ENCODE measurements at regions not wholly inside any gene's neighbourhood (a gene's known extent, or its start where the extent isn't known, plus 50 kb on each side); places are given as distances from the start of the nearest gene placed in this dataset.
"Not testable (repeated sequence)": the region's sequence is repeated elsewhere in the genome, so short reads cannot be mapped to it uniquely, and the experiment has no call there.

DNA sequence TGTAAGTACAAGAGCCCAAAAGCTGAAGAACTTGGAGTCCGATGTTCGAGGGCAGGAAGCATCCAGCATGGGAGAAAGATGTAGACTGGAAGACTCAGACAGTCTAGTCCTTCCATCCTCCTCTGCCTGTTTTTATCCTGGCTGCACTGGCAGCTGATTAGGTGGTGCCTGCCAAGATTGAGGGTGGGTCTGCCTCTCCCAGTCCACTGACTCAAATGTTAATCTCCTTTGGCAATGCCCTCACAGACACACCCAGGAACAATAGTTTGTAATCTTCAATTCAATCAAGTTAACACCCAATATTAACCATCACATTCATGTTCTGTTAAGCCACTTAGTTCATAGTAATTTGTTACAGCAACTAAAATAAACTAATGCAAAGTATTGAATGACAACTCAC, 904.4 kb upstream of the HS3ST1 start:
- not testable (repeated sequence) for DNase-seq (ENCODE audit: low read depth)

DNA sequence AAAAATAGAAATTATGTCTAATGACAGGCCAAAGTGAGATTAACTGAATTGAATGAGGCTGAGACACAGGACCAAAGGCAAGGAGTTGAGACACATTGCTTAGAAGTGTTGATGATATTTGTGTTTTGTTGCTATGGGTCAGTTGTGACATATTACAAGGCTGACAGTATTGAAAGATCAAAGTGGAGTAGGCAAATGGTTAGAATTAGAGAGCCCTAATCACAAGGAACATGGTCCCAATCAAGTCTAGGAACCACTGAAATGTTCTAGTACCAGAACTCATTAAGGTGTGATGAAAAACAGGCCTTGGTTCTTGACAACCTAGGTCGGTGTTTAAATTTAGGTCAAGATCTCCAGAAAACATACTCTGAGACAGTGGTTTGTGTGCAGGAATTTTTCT, 896.3 kb upstream of the HS3ST1 start:
- DNase-seq (ENCODE audit: low read depth), result no peak

DNA sequence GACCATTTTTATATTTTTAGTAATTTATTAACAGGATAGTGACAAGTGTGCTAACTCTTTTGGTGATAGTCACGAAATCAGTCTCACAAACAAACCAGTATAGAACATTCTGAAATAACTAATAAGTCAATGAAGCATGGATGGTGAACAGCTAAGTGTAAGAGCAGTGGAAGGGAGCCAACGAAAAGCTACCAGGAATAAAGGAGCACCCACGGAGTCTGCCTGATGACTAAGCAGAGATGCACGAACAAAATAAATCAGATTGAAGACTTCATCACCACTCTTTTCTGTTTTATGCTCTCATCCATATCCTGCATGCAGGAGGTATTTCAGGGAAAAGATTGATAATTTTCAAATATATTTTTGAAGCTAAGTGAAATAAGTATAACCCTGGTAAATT, 891.1 kb upstream of the HS3ST1 start:
- no peak for DNase-seq (ENCODE audit: low read depth)

DNA sequence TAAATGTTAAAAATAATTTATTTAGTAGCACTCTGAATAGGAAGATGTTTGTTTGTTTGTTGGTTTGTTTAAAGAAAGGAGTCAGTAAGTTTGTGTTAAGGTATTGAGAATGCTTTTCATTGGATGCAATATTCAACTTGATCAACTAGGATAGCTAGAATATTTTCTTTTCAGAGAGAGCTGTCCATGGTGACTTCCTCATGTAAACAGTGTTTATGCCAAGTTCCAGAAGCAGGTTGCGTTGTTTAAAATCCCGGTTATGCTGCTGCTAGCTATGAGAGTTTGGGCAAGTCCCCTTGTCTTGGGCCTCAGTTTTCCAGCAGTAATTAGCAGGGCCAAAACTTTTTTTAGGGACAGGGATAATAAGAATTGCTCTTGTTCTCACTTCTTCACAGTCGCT, 876.2 kb upstream of the HS3ST1 start:
- no peak for DNase-seq (ENCODE audit: low read depth)

DNA sequence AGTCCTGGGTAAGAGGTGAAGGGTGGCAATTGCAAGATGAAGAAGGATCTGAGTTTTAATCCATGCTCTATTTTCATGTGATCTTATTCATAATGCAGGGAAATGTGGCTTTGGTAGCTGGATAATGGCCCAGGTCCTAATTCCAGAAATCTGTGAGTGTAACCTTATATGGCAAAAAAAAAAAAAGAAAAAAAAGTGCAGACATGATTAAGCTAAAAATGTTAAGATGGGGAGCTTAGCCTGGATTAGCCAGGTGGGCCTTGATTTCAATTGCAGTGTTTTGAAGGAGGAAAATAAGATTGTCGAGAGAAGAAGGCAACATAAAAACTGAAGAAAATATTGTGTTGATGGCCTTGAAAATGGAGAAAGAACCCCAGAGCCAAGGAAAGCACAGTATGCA, 867.7 kb upstream of the HS3ST1 start:
- no peak for DNase-seq (ENCODE audit: low read depth)

DNA sequence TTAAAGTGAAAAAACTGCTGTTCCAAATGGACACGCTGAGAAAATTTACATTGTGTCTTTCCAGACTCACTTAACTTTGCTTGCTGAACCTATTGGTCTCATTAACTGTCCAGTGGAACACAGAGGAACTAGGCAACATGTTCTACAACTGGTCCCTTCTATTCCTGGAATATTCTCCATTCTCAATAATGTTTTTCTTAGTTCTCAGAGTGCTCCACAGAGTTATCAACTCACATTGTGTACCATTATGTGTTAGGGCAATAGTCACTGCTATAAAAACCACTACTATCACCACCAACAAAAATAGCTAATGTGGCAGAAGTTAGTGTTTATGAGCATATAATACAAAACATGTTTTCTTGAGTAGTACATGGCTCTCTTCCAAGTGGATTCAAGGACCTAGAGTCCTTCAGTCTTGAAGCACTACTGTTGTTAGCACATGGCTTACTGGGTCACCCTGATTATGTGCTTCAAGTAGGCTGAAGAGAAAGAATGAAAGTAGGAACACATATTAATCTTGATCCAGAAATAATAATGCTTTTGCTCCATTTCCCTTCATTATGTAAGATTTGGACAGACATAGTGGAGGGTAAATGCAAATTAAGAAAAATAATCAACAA, 865.3 kb upstream of the HS3ST1 start:
- no peak for DNase-seq (ENCODE audit: low read depth)

DNA sequence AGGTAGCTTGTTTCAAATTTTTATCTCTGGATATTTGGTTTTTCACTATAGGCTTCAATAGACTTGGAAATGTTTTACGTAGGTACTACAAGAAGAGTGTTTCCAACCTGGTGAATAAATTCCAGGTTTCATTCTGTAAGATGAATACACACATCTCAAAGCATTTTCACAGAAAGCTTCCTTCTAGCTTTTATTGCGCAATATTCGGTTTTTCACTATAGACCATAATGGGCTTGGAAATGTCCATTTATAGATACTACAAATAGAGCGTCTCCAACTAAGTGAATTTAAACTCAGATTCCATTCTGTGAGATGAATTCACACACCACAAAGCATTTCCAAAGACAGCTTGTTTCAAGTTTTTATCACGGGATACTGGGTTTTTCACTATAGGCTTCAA, 857.7 kb upstream of the HS3ST1 start:
- no peak for DNase-seq (ENCODE audit: low read depth)

DNA sequence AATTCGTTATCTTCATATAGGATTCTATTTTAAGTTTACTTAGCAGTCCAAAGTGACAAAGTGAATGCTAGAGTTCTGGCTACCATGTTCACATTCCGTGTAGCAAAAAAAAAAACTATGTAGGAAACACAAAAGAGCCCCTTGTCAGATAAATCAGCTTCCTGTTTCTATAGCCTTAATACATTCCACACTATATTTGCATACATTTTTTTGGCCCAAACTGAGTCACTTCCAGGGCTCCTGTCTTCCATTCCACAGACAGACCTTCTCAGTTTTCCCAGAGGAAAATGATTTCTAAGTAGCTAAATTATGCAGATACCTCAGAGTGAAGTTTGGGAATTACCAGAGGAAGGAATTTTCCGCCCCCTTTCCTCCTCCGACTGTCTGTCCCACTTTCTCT, 841.9 kb upstream of the HS3ST1 start:
- peak; percentile 2 for DNase-seq (ENCODE audit: low read depth)

DNA sequence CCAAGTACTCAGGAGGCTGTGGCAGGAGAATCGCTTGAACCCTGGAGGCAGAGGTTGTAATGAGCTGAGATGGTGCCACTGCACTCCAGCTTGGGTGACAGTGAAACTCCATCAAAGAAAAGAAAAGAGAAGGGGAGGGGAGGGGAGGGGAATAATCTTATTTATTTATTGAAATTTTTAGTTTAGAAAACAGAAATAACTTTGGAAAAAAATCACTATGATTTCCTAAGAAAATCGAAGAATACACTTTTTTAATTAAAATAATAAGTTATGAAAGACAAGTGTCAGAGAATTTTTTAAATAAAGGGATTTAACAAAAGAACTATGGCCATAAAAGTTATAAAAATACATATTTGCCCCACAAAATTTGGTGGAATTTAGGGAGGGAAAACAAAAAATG, 836.9 kb upstream of the HS3ST1 start:
- no peak for DNase-seq (ENCODE audit: low read depth)

DNA sequence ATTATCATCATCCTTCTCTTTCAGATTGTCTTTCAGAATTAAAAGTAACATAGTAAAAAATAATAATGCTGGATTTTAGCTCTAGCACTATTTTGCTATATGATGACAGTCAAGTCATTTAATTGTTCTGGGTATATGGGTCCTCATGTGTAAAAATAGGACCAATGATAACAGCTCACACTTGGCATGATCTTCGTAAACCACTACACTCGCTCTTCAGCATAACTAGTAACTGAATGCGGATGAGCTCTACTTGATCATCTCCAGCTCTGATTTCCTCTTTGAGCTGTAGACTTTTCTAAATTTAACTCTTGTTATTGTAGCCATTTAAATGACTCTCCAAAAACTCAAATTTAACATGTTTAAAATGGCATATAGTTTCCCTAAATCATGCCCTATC, 831.8 kb upstream of the HS3ST1 start:
- no peak for DNase-seq (ENCODE audit: low read depth)

DNA sequence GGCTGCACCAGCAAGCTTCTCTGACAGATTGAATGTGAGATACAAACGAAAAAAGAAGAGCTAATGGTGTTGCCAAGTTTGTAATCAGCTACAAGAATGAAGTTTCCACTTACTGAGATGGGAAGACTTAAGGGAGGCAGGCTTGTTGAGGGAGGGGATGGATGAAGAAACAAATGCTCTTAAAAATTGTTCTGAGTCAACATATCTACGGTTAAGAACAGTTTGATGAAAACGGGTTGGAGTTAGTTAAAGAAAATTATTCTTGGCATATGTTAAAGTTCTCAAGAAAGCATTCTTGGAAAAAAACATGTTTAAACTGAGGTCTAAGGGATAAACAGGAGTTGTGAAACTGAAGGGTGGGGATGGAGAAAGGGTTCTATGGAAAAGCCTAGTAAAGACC, 816.3 kb upstream of the HS3ST1 start:
- no peak for DNase-seq (ENCODE audit: low read depth)

DNA sequence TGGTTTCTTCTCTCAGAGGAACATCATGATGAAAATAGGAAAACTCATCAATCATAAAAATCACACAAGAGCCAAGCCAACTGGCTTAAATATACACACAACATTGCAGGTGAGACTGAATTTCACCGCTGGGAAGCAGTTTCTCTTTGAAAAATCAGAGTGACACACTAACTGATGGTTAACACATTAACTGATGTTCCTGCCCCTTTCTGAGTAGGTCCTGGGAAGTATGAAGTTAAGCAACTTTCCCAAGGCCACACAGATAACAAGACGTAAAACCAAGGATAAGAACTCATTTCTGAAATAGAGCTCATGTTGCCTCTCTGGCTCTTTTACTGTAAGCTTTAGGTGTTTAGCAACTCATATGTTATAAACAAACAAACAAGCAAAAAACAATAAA, 813.7 kb upstream of the HS3ST1 start:
- DNase-seq (ENCODE audit: low read depth), result no peak

DNA sequence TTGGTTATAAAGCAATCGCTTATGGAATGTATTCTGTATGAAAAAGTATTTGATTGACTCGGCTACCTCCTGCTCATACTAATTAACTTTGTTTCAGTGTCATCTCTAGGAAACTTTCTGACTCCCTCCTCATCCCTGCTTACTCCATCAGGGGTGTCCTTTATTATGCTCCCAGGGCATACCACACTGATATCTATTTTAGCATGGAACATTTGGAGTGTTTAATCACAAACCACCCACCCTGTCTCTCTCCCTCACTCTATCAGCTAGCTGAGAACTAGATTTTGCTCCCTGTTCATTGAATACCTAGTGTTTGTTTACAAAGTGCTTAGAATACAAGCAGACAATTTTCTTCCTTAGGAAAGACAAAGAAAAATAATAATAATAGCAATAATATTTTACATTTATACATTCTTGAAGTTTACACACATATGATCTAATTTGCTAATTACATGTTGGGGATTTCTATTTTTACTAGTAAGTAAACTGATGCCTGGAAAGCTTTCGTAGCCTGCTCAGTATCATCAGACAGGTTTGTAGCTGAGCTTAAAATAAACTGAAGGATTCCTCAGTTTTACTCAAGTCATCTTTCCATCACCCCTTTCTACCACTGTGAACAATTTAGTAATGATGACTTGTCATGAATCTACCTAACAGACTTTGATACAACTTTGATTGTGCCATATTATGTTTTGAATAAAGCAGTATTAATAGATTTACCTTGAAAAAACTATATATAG, 811.4 kb upstream of the HS3ST1 start:
- DNase-seq (ENCODE audit: low read depth), result no peak

DNA sequence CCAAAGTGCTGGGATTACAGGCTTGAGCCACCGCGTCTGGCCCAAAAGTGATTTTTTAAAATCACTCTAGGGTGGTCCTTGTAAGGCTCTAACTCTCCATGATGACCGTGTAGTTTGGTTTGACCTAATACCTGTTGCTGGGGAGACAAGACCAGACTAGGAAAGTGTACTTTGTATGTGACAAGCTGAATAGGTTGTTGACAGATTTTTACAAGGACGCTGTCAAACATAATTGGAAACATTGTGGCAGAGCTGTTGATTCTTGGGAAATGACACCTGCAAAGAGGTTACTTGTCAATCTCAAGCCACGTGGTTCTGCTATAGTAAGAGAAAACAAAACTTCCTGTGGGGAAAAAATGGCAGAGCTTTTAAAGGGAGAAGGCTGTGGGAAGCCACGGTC, 802.4 kb upstream of the HS3ST1 start:
- no peak for DNase-seq (ENCODE audit: low read depth)

DNA sequence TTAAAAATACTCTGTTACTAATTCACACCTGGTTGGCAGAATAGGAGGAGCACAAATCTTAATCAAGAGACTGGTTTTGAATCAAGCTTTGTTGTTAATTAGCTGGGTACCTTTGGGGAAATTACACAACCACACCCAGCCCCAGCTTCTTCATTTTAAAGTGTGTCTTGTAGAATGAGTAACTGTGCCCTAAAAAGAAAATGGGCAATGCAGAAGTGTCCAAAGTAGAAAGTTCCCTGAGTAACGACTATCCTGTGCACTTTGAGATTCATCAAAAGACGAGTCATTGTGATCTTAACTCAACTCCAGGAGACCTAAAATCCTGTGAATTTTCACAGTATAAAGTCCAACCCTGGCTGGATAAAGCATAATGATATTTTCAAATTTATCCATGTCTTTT, 792.3 kb upstream of the HS3ST1 start:
- DNase-seq (ENCODE audit: low read depth), result no peak

DNA sequence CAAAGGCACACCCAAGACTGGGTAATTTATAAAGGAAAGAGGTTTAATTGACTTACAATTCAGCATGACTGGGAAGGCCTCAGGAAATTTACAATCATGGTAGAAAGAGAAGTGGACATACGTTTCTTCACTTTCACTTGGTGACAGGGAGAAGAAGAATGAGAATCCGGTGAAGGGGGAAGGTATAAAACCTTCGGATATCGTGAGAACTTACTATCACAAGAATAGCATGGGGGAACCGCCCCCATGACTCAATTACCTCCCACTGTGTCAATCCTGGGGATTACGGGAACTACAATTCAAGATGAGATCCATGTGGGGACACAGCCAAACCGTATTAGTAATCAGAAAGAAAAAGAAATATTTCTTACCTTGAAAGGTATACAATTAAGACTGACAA, 782.9 kb upstream of the HS3ST1 start:
- no peak for DNase-seq (ENCODE audit: low read depth)

DNA sequence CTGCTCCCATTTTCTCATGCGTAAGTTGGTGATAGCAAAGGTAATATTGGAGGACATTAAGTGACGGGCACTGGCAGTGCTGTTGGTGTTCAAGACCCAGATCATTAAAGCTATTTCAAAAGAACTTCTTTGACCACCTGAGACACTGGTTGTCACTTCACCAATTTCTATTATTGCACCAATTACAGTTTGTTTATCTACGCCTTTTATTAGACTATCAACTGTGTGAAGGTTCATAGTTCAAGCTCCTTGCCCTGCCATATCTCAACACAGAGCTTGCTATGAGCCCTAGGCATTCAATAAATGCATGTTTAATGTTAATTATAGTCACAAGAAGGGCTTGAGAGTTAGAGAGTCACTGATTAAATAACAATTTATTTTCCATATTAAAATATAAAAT, 778.7 kb upstream of the HS3ST1 start:
- DNase-seq (ENCODE audit: low read depth), result no peak

DNA sequence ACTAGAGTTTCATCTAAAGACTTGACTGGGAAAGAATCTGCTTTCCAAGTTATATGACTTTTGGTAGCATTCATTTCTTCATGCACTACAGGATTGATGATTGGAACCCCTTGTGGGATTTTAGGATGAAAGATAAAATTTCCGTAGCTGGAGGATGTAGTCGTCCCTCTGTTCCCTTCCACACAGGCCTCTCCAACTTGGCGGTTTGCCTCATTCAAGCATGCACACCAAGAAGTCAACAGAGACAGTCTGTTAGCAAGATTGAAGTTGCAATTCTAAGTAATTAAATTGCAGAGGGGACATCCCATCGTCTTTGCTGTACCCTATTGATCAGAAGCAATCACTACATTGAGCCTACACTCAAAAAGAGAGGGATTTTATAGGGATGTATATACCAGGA, 777.4 kb upstream of the HS3ST1 start:
- DNase-seq (ENCODE audit: low read depth), result no peak

DNA sequence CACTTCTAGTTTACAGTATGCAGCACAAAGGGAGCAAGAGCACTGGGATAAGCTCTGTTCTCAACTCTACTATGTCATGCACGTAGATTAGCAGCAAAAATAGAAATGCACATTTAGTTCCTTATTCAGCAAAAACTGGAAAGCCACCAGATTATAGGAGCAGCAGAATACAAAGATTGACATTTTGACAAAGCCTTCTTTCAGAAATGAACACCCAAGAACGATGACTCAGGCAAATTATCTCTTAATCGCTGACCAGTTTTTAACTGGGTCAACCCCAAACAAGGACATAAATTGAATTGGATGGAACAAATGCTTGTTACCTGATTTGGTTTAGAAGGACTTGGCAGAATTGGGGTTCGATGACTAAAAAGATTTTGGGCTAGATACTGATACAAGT, 775.3 kb upstream of the HS3ST1 start:
- DNase-seq (ENCODE audit: low read depth), result no peak

DNA sequence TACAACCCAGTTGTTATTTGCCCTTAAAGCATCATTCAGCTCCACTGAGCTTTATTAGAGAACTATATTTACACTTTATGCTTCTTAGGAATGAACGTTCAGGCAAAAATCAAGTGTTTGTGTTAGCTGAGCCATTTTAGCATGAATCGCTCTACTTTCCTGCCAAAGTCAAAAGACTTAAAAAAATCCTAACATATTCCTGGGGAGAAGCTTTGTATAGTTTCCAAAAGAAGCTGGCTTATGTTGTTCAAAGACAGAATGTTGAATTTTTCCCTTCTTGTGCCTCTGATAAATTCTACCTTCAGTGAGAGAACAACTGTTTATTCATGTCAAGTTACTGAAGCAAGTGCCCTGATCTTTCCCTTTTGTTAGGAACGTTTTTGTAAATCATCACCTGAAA, 771.5 kb upstream of the HS3ST1 start:
- DNase-seq (ENCODE audit: low read depth), result no peak

DNA sequence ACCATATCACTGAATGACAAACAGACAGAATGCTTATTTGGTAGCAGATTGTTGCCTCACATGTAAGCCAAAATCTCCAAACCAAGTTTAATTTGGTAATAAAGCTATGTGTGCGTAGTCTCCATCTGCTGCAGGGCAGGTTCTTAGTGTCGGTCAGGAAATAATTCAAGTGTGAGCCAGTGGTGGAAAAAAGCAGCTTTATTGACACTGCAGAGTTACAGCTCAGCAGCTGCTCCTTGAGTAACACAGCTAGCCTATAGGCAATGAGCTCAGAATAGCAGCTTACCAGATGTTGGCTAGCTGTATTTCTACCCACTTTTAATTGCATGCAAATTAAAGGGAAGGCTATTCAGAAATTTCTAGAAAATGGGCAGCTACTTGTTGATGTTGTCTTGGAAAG, 757.8 kb upstream of the HS3ST1 start:
- no peak for DNase-seq (ENCODE audit: low read depth)

DNA sequence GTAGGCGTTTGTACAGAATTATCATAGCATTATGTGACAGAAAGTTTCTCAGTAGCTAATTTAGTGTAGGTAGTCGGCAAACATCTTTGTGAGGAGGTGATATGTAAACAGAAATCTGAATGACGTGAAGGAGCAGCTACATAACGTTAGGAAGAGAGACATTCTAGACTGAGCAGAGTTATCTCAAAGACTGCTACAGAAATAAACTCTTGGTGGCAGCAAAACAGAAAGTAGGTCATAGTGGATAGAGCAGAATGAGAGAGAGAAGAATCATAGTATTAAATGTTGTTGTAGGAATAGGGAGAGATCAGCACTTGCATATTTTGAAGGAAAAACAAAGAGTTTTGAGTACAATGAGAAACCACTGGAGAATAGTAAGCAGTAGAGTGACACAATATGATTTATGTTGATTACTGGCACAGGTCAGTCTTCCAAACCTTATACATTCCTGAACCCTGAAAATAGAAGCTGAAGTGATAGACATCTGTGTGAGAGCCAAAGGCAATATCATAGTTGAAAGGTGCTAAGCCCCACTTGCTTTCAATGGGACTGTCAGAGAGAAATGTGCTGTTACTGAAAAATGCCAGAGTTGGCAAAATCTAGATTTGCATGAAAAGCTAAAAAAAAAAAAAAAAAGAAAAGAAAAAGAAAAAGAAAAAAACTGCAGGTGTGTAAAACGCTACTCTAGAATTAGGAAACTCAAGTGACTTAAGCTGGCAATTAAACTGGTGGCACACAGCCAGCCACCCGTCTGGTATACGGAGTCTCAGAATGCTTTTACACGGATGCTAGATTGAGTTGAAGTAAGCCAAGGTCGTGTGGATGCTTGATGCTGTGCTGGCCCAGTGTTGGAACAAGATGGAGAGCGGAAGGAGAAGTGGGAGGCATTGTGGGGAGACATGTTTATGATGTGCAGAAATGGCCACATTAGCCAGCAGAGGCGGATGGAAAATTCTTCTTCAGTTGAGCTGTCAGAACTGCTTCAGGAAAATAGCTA, 750.2 kb upstream of the HS3ST1 start:
- DNase-seq (ENCODE audit: low read depth), result no peak

DNA sequence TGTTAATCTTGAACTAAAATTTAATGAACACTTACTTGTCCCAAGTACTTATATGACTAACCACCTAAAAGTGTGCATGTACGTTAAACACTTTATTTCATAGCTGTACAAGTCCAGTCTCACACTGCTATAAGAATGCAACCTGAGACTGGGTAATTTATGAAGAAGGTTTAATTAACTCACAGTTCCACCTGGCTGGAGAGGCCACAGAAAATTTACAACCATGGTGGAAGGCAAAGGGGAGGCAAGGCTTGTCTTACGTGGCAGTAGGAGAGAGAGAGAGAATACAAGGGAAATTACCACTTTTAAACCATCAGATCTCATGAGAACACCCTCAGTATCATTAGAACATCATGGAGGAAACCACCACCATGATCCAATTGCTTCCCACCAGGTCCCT, 748.7 kb upstream of the HS3ST1 start:
- DNase-seq (ENCODE audit: low read depth), result no peak
